Psoas muscle (tissue), 7 donors: ENCODE measurements at regions not wholly inside any gene's neighbourhood (a gene's known extent, or its start where the extent isn't known, plus 50 kb on each side); places are given as distances from the start of the nearest gene placed in this dataset.

Experiments used
- ATAC-seq, 4 donors: fragments of 200-7000 bp; cut with Tn5 transposase; one replicate each; pipeline ENCODE4 v1.9.1; 2020; ENCODE audit warnings: moderate library complexity in 3 of 4, mild to moderate bottlenecking in 2 of 4
- DNase-seq, 2 donors: peaks; one replicate each; pipeline ENCODE4 v3.0.0-alpha.2; 2020
- H3K27ac ChIP-seq: fragments of 200-600 bp; one replicate; pipeline ENCODE4 v1.8.0; 2022
- H3K27me3 ChIP-seq, 3 donors: fragments of 200-600 bp in 1 of 3; one replicate each; pipeline versions ENCODE4 v1.6.1 to v1.8.0; 2013 to 2022; ENCODE audit warnings: low read length in 2 of 3, mild to moderate bottlenecking in 2 of 3, moderate library complexity in 1 of 3; ENCODE audit not compliant: insufficient read depth in 3 of 3
- H3K36me3 ChIP-seq, 2 donors: fragments of 200-600 bp in 1 of 2; one replicate each; pipeline versions ENCODE4 v1.6.1 to v1.8.0; 2013 to 2022; ENCODE audit warnings: low read depth in 1 of 2, mild to moderate bottlenecking in 1 of 2, moderate library complexity in 1 of 2; ENCODE audit not compliant: insufficient read depth in 1 of 2
- H3K4me1 ChIP-seq: fragments of 200-600 bp; one replicate; pipeline ENCODE4 v1.8.0; 2022
- H3K4me3 ChIP-seq: fragments of 200-600 bp; one replicate; pipeline ENCODE4 v1.8.0; 2022; ENCODE audit warnings: mild to moderate bottlenecking
- H3K9me3 ChIP-seq: fragments of 200-600 bp; one replicate; pipeline ENCODE4 v1.8.0; 2022
- CTCF ChIP-seq: fragments of 200-600 bp; IDR thresholded peaks from one replicate; pipeline ENCODE4 v1.8.0; 2022; ENCODE audit warnings: antibody characterized with exemption
- WGBS, 3 donors: extraction: QIAGEN DNeasy Blood & Tissue Kit; methylation state at CpG; one replicate each; pipeline versions ENCODE4 v1.1.6 to v1.1.7; 2013; 5-methylcytosine and 5-hydroxymethylcytosine counted together
- intact Hi-C, 2 donors: fragments of 100-400 bp; cut with DNase I; formaldehyde crosslinking; loops; one replicate each; pipeline versions ENCODE4 v1.11.0 to v1.14.2; 2022
- donor health status: healthy with polysubstance abuse.
- donor health status: DM: no; HTN: no; CAD: no; lungs with moderate emphysema.
- donor health status: Bipolar disorder and iron deficiency.
- donor health status: healthy.
- donor health status: DM: yes; HTN: yes; CAD: no.
- donor health status: DM: no; HTN: no; CAD: no.
- donor health status: DM: yes; HTN: yes; CAD: no.

GRCh38 chr2:192585418-192585817 is 390.7 kb upstream of the TMEFF2 start:
- intact Hi-C loops: no loop called here
- TF ChIP-seq CTCF: no peak
- ATAC-seq: no peak
- 32 to 39% (median 33%) methylated on average over 3 of the region's 3 CpGs for WGBS, 3 donors
- Histone ChIP-seq H3K9me3 (no peaks in the 10 kb centered on the region), H3K27ac (no peak overlapping the region), H3K4me3 (no peak overlapping the region), H3K4me1 (no peaks in the 10 kb centered on the region), H3K36me3 (no peaks in the 10 kb centered on the region), H3K27me3 (no peaks in the 10 kb centered on the region)
- DNase-seq: no peak

- ATAC-seq (no peak), DNase-seq (no peak)
- Histone ChIP-seq H3K4me1 (no peaks in the 10 kb centered on the region), H3K9me3 (no peaks in the 10 kb centered on the region), H3K27me3 (no peaks in the 10 kb centered on the region), H3K36me3 (no peaks in the 10 kb centered on the region), H3K4me3 (no peak overlapping the region), H3K27ac (no peak overlapping the region)
- intact Hi-C loops: no loop called here
- no peak for TF ChIP-seq CTCF
- 58 to 73% (median 64%) methylated on average over 1 of the region's 1 CpG for WGBS, 3 donors
Observed at GRCh38 chr2:192584976-192585375, 390.2 kb upstream of the TMEFF2 start.

- TF ChIP-seq CTCF: no peak
- no peak for ATAC-seq
- Histone ChIP-seq H3K4me3 (no peak overlapping the region), H3K27me3 (no peaks in the 10 kb centered on the region), H3K27ac (no peak overlapping the region), H3K4me1 (no peaks in the 10 kb centered on the region), H3K36me3 (no peaks in the 10 kb centered on the region), H3K9me3 (no peaks in the 10 kb centered on the region)
- DNase-seq: no peak
- intact Hi-C loops: no loop called here
- 67 to 78% (median 72%) methylated on average over 2 of the region's 2 CpGs for WGBS, 3 donors
Observed at GRCh38 chr2:192579965-192580700, 385.4 kb upstream of the TMEFF2 start.

- 69 to 75% (median 74%) methylated on average over 2 of the region's 2 CpGs for WGBS, 3 donors
Observed at GRCh38 chr2:192578780-192579179, 384.0 kb upstream of the TMEFF2 start.

More at GRCh38 chr2:192578780-192579179, 384.0 kb upstream of the TMEFF2 start:
- DNase-seq (no peak), ATAC-seq (no peak)
- H3K27me3 ChIP-seq: no peaks in the 10 kb centered on the region
- intact Hi-C loops: no loop called here
- H3K4me1 ChIP-seq: no peaks in the 10 kb centered on the region
- no peak overlapping the region for H3K4me3 ChIP-seq
- no peaks in the 10 kb centered on the region for H3K36me3 ChIP-seq
- H3K27ac ChIP-seq: no peak overlapping the region
- TF ChIP-seq CTCF: no peak
- no peaks in the 10 kb centered on the region for H3K9me3 ChIP-seq
